ENCODE measurements at regions not wholly inside any gene's neighbourhood (a gene's known extent, or its start where the extent isn't known, plus 50 kb on each side); places are given as distances from the start of the nearest gene placed in this dataset.

- TF ChIP-seq CTCF (IDR thresholded peaks at IDR 0.05) (no peak), ZFX (IDR thresholded peaks at IDR 0.05; ENCODE audit: borderline replicate concordance) (no peak)
- no peak overlapping the region for H3K27ac ChIP-seq
Observed at GRCh38 chr20:8073024-8073832, 53.7 kb upstream of the TMX4 start.

GRCh38 chr20:8074931-8075330 lies 55.4 kb upstream of the TMX4 start:
- TF ChIP-seq CTCF (IDR thresholded peaks at IDR 0.05) (no peak), ZFX (IDR thresholded peaks at IDR 0.05; ENCODE audit: borderline replicate concordance) (no peak)
- H3K27ac ChIP-seq: no peak overlapping the region

- TF ChIP-seq ZFX (IDR thresholded peaks at IDR 0.05; ENCODE audit: borderline replicate concordance) (no peak), CTCF (IDR thresholded peaks at IDR 0.05) (no peak)
- H3K27ac ChIP-seq: no peak overlapping the region
Observed at GRCh38 chr20:8076306-8077136, 55.5 kb upstream of the PLCB1 start.

DNA sequence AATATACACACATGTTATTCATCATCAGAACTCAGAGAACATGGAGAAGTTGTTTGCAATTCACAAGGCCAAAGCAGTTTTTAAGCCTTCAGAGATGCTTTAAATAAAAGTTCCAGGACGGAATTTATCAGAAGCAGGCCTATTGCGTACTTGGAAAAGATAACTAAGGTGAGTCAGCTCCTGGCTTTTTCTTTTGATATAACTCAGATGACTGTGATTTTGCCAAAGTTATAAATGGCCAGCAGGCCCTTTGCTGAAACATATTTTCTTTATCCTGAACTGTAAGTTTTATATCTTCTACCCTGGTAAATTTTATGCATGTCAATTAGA lies 55.0 kb upstream of the PLCB1 start:
- H3K27ac ChIP-seq: no peak overlapping the region
- TF ChIP-seq ZFX (IDR thresholded peaks at IDR 0.05; ENCODE audit: borderline replicate concordance) (no peak), CTCF (IDR thresholded peaks at IDR 0.05) (no peak)

DNA sequence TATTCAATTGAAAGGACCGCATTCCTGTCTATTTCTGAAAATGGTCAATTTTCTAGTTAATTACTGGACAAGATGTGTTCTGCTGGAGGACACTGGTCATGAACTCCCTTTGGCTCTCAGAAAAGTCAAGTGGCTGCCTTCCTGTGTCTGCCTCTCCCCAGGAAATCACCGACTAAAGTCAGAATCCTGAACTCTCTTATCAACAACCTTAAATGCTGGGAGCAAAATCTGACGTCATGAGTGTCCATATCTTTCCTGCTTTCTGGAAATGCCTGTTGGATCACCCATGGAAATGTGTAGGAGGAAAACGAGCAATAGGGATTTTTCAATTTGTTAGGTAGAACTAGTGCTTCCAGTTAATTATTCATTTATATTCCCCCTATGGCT lies 53.5 kb upstream of the PLCB1 start:
- H3K27ac ChIP-seq: 0 out of 2 replicates have a peak overlapping the region, but pooled peaks have one; percentile 13
- TF ChIP-seq CTCF (IDR thresholded peaks at IDR 0.05) (no peak), ZFX (IDR thresholded peaks at IDR 0.05; ENCODE audit: borderline replicate concordance) (no peak)

GRCh38 chr20:8079976-8080375 lies 52.1 kb upstream of the PLCB1 start:
- no peak overlapping the region for H3K27ac ChIP-seq
- no peak for TF ChIP-seq ZFX (IDR thresholded peaks at IDR 0.05; ENCODE audit: borderline replicate concordance)
- TF ChIP-seq CTCF (IDR thresholded peaks at IDR 0.05): no peak

DNA sequence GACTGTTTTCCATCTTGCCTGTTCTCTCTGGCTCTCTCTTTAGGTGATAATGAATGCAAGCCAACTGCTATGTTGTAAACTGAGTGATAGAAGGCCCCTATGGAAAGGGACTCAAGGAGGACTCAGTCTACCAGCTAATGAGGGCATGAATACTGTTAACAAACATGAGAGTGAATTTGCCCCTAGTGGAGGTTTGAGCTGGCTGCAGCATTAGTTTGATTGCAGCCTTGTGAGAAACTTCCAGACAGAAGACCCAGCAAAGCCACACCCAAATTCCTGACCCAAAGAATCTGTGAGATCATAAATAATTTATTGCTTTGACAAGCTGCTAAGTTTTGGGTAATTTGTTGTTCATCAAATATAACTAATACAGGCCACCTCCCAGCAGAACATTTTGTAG lies 50.0 kb upstream of the PLCB1 start:
- H3K27ac ChIP-seq: no peak overlapping the region
- TF ChIP-seq CTCF (IDR thresholded peaks at IDR 0.05) (peak; percentile 53), ZFX (IDR thresholded peaks at IDR 0.05; ENCODE audit: borderline replicate concordance) (no peak)
